B cell (primary cell): ENCODE measurements at regions not wholly inside any gene's neighbourhood (a gene's known extent, or its start where the extent isn't known, plus 50 kb on each side); places are given as distances from the start of the nearest gene placed in this dataset.

Source experiments
- EZH2 ChIP-seq: IDR thresholded peaks from 2 replicates; pipeline ENCODE4 v1.6.1; 2012; ENCODE audit warnings: borderline replicate concordance, low read depth, mild to moderate bottlenecking, moderate library complexity, low read length; ENCODE audit not compliant: insufficient read depth, poor library complexity, severe bottlenecking
- TF ChIP-seq, protein P1 (sequence below): fragments of 200-600 bp; IDR thresholded peaks from one replicate; pipeline ENCODE4 v1.8.0; 2022; ENCODE audit warnings: antibody characterized with exemption, mild to moderate bottlenecking

- TF ChIP-seq, protein P1, sequence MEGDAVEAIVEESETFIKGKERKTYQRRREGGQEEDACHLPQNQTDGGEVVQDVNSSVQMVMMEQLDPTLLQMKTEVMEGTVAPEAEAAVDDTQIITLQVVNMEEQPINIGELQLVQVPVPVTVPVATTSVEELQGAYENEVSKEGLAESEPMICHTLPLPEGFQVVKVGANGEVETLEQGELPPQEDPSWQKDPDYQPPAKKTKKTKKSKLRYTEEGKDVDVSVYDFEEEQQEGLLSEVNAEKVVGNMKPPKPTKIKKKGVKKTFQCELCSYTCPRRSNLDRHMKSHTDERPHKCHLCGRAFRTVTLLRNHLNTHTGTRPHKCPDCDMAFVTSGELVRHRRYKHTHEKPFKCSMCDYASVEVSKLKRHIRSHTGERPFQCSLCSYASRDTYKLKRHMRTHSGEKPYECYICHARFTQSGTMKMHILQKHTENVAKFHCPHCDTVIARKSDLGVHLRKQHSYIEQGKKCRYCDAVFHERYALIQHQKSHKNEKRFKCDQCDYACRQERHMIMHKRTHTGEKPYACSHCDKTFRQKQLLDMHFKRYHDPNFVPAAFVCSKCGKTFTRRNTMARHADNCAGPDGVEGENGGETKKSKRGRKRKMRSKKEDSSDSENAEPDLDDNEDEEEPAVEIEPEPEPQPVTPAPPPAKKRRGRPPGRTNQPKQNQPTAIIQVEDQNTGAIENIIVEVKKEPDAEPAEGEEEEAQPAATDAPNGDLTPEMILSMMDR: no peak
- TF ChIP-seq EZH2: no peak
Observed at GRCh38 chr1:232705815-232706575, 76.1 kb upstream of the SIPA1L2 start.
